Naive thymus-derived CD8-positive, alpha-beta T cell (primary cell): ENCODE measurements at regions not wholly inside any gene's neighbourhood (a gene's known extent, or its start where the extent isn't known, plus 50 kb on each side); places are given as distances from the start of the nearest gene placed in this dataset.

Source experiments
- ATAC-seq, 2 donors: fragments of 150-1000 bp; cut with Tn5 transposase in 1 of 2; sonication (Bioruptor Pico), chemical (Tn5 transposase) in 1 of 2; 1 replicate in 1 of 2; 2 replicates in 1 of 2; pipeline ENCODE4 v1.10.0; 2021; ENCODE audit warnings: mild to moderate bottlenecking in 2 of 2, moderate library complexity in 2 of 2
- POLR2A ChIA-PET: fragments of 350-600 bp; sonication (Branson Sonifier 250); formaldehyde crosslinking; loops from one replicate; lab custom pipeline; 2021; ENCODE audit warnings: antibody characterized with exemption; lab: Charles Lee
- DNase-seq, 10 donors: peaks; one replicate each; pipeline versions ENCODE4 v3.0.0 to v3.0.0-alpha.2; 2020 to 2022
- H3K27ac Mint-ChIP-seq, 10 donors: one replicate each; pipeline ENCODE4 v1.8.0; 2020 to 2022; ENCODE audit warnings: mild to moderate bottlenecking in 10 of 10, mixed read lengths in 10 of 10, moderate library complexity in 4 of 10, inconsistent platforms in 1 of 10
- H3K27me3 Mint-ChIP-seq, 5 donors: one replicate each; pipeline ENCODE4 v1.8.0; 2021 to 2022; ENCODE audit warnings: mixed read lengths in 5 of 5
- H3K36me3 Mint-ChIP-seq, 3 donors: one replicate each; pipeline ENCODE4 v1.8.0; 2020 to 2022; ENCODE audit warnings: mixed read lengths in 3 of 3, mild to moderate bottlenecking in 2 of 3, inconsistent platforms in 1 of 3
- H3K4me1 Mint-ChIP-seq, 4 donors: one replicate each; pipeline ENCODE4 v1.8.0; 2021 to 2022; ENCODE audit warnings: mixed read lengths in 4 of 4
- H3K4me3 Mint-ChIP-seq, 10 donors: one replicate each; pipeline ENCODE4 v1.8.0; 2020 to 2022; ENCODE audit warnings: mild to moderate bottlenecking in 10 of 10, mixed read lengths in 10 of 10, moderate library complexity in 6 of 10, inconsistent platforms in 1 of 10
- H3K9me3 Mint-ChIP-seq, 9 donors: one replicate each; pipeline ENCODE4 v1.8.0; 2020 to 2022; ENCODE audit warnings: mixed read lengths in 9 of 9, mild to moderate bottlenecking in 3 of 9, inconsistent platforms in 1 of 9, moderate library complexity in 1 of 9

GRCh38 chr10:33550811-33551210 is 216.3 kb upstream of the NRP1 start:
- Mint-ChIP-seq H3K27ac (no peak overlapping the region), H3K27me3 (peaks cover 10 to 34% (median 25%) of the 10 kb centered on the region in 5 donors), H3K9me3 (no peaks in the 10 kb centered on the region), H3K4me1 (no peaks in the 10 kb centered on the region), H3K36me3 (peaks cover 0 to 8% (median 0%) of the 10 kb centered on the region in 3 donors), H3K4me3 (no peak overlapping the region)
- POLR2A ChIA-PET: no interaction called here
- DNase-seq (no peak), ATAC-seq (no peak)

GRCh38 chr10:33547976-33548375 is 213.5 kb upstream of the NRP1 start:
- ATAC-seq (no peak), DNase-seq (no peak)
- no peak overlapping the region for H3K27ac Mint-ChIP-seq
- no peaks in the 10 kb centered on the region for H3K4me1 Mint-ChIP-seq
- POLR2A ChIA-PET: no interaction called here
- peaks cover 11 to 25% (median 20%) of the 10 kb centered on the region in 5 donors for H3K27me3 Mint-ChIP-seq
- H3K9me3 Mint-ChIP-seq: peaks cover 8 to 17% (median 12%) of the 10 kb centered on the region in 9 donors
- peaks cover 0 to 16% (median 0%) of the 10 kb centered on the region in 3 donors for H3K36me3 Mint-ChIP-seq
- no peak overlapping the region for H3K4me3 Mint-ChIP-seq

- ATAC-seq (no peak), DNase-seq (no peak)
- POLR2A ChIA-PET: no interaction called here
- no peak overlapping the region for H3K4me3 Mint-ChIP-seq
- H3K9me3 Mint-ChIP-seq: peaks cover 9 to 32% (median 15%) of the 10 kb centered on the region in 9 donors
- H3K4me1 Mint-ChIP-seq: no peaks in the 10 kb centered on the region
- H3K36me3 Mint-ChIP-seq: peaks cover 0 to 29% (median 0%) of the 10 kb centered on the region in 3 donors
- peaks cover 11 to 26% (median 16%) of the 10 kb centered on the region in 5 donors for H3K27me3 Mint-ChIP-seq
- no peak overlapping the region for H3K27ac Mint-ChIP-seq
Measured at GRCh38 chr10:33546031-33546430, 211.6 kb upstream of the NRP1 start.

GRCh38 chr10:33542752-33543505 is 208.5 kb upstream of the NRP1 start:
- no peak overlapping the region for H3K4me3 Mint-ChIP-seq
- no peak overlapping the region for H3K27ac Mint-ChIP-seq
- H3K27me3 Mint-ChIP-seq: peaks cover 7 to 23% (median 16%) of the 10 kb centered on the region in 5 donors
- DNase-seq (no peak), ATAC-seq (no peak)
- POLR2A ChIA-PET: no interaction called here
- peaks cover 9 to 32% (median 15%) of the 10 kb centered on the region in 9 donors for H3K9me3 Mint-ChIP-seq
- peaks cover 0 to 21% (median 0%) of the 10 kb centered on the region in 3 donors for H3K36me3 Mint-ChIP-seq
- no peaks in the 10 kb centered on the region for H3K4me1 Mint-ChIP-seq

GRCh38 chr10:33539116-33539515 is 204.6 kb upstream of the NRP1 start:
- no peak for ATAC-seq

GRCh38 chr10:33537066-33537465 is 202.6 kb upstream of the NRP1 start:
- DNase-seq (no peak), ATAC-seq (no peak)
- Mint-ChIP-seq H3K27ac (no peak overlapping the region), H3K9me3 (peaks cover 0 to 8% (median 0%) of the 10 kb centered on the region in 9 donors), H3K27me3 (peaks cover 14 to 59% (median 21%) of the 10 kb centered on the region in 5 donors), H3K4me3 (no peak overlapping the region), H3K36me3 (peaks cover 0 to 8% (median 0%) of the 10 kb centered on the region in 3 donors), H3K4me1 (no peaks in the 10 kb centered on the region)
- POLR2A ChIA-PET: no interaction called here

More at GRCh38 chr10:33539116-33539515, 204.6 kb upstream of the NRP1 start:
- POLR2A ChIA-PET: no interaction called here
- peaks cover 0 to 21% (median 0%) of the 10 kb centered on the region in 3 donors for H3K36me3 Mint-ChIP-seq
- no peak for DNase-seq
- peaks cover 8 to 26% (median 14%) of the 10 kb centered on the region in 9 donors for H3K9me3 Mint-ChIP-seq
- peaks cover 13 to 52% (median 21%) of the 10 kb centered on the region in 5 donors for H3K27me3 Mint-ChIP-seq
- H3K27ac Mint-ChIP-seq: no peak overlapping the region
- H3K4me1 Mint-ChIP-seq: no peaks in the 10 kb centered on the region
- H3K4me3 Mint-ChIP-seq: no peak overlapping the region

- H3K9me3 Mint-ChIP-seq: peaks cover 0 to 4% (median 0%) of the 10 kb centered on the region in 9 donors
- no peak overlapping the region for H3K4me3 Mint-ChIP-seq
- no peak for ATAC-seq
- POLR2A ChIA-PET: no interaction called here
- no peak for DNase-seq
- no peak overlapping the region for H3K27ac Mint-ChIP-seq
- H3K27me3 Mint-ChIP-seq: peaks cover 12 to 59% (median 21%) of the 10 kb centered on the region in 5 donors
- peaks cover 0 to 2% (median 0%) of the 10 kb centered on the region in 3 donors for H3K36me3 Mint-ChIP-seq
- no peaks in the 10 kb centered on the region for H3K4me1 Mint-ChIP-seq
Measured at GRCh38 chr10:33536508-33536907, 202.0 kb upstream of the NRP1 start.

- H3K9me3 Mint-ChIP-seq: peaks cover 0 to 2% (median 0%) of the 10 kb centered on the region in 9 donors
- H3K4me3 Mint-ChIP-seq: no peak overlapping the region
- ATAC-seq: no peak
- H3K36me3 Mint-ChIP-seq: no peaks in the 10 kb centered on the region
- no peak overlapping the region for H3K27ac Mint-ChIP-seq
- H3K4me1 Mint-ChIP-seq: no peaks in the 10 kb centered on the region
- POLR2A ChIA-PET: no interaction called here
- H3K27me3 Mint-ChIP-seq: peaks cover 12 to 59% (median 21%) of the 10 kb centered on the region in 5 donors
- no peak for DNase-seq
Measured at GRCh38 chr10:33535866-33536265, 201.4 kb upstream of the NRP1 start.

GRCh38 chr10:33534416-33534815 is 199.9 kb upstream of the NRP1 start:
- Mint-ChIP-seq H3K36me3 (no peaks in the 10 kb centered on the region), H3K4me3 (no peak overlapping the region), H3K27me3 (peaks cover 11 to 51% (median 21%) of the 10 kb centered on the region in 5 donors), H3K27ac (no peak overlapping the region), H3K4me1 (no peaks in the 10 kb centered on the region), H3K9me3 (peaks cover 0 to 8% (median 0%) of the 10 kb centered on the region in 9 donors)
- no peak for ATAC-seq
- POLR2A ChIA-PET: no interaction called here
- no peak for DNase-seq

- no peak for ATAC-seq
- peaks cover 0 to 8% (median 0%) of the 10 kb centered on the region in 9 donors for H3K9me3 Mint-ChIP-seq
- H3K27ac Mint-ChIP-seq: no peak overlapping the region
- DNase-seq: no peak
- no peaks in the 10 kb centered on the region for H3K4me1 Mint-ChIP-seq
- peaks cover 8 to 43% (median 19%) of the 10 kb centered on the region in 5 donors for H3K27me3 Mint-ChIP-seq
- POLR2A ChIA-PET: no interaction called here
- no peaks in the 10 kb centered on the region for H3K36me3 Mint-ChIP-seq
- no peak overlapping the region for H3K4me3 Mint-ChIP-seq
Measured at GRCh38 chr10:33533612-33534011, 199.1 kb upstream of the NRP1 start.

GRCh38 chr10:33532901-33533300 is 198.4 kb upstream of the NRP1 start:
- Mint-ChIP-seq H3K4me1 (no peaks in the 10 kb centered on the region), H3K27ac (no peak overlapping the region), H3K36me3 (no peaks in the 10 kb centered on the region), H3K9me3 (peaks cover 0 to 12% (median 0%) of the 10 kb centered on the region in 9 donors), H3K4me3 (no peak overlapping the region), H3K27me3 (peaks cover 4 to 36% (median 16%) of the 10 kb centered on the region in 5 donors)
- DNase-seq (no peak), ATAC-seq (no peak)
- POLR2A ChIA-PET: no interaction called here

- no peak overlapping the region for H3K27ac Mint-ChIP-seq
- H3K4me1 Mint-ChIP-seq: no peaks in the 10 kb centered on the region
- H3K36me3 Mint-ChIP-seq: no peaks in the 10 kb centered on the region
- no peak overlapping the region for H3K4me3 Mint-ChIP-seq
- H3K27me3 Mint-ChIP-seq: peaks cover 0 to 13% (median 3%) of the 10 kb centered on the region in 5 donors
- H3K9me3 Mint-ChIP-seq: peaks cover 0 to 22% (median 2%) of the 10 kb centered on the region in 9 donors
- DNase-seq (no peak), ATAC-seq (no peak)
- POLR2A ChIA-PET: no interaction called here
Measured at GRCh38 chr10:33529234-33529633, 194.8 kb upstream of the NRP1 start.

- Mint-ChIP-seq H3K4me1 (no peaks in the 10 kb centered on the region), H3K4me3 (no peak overlapping the region), H3K9me3 (peaks cover 0 to 20% (median 2%) of the 10 kb centered on the region in 9 donors), H3K27me3 (peaks cover 17 to 35% (median 24%) of the 10 kb centered on the region in 5 donors), H3K36me3 (peaks cover 0 to 2% (median 0%) of the 10 kb centered on the region in 3 donors), H3K27ac (no peak overlapping the region)
- ATAC-seq (no peak), DNase-seq (no peak)
- POLR2A ChIA-PET: no interaction called here
Measured at GRCh38 chr10:33524966-33525365, 190.5 kb upstream of the NRP1 start.
